ENCODE measurements at regions not wholly inside any gene's neighbourhood (a gene's known extent, or its start where the extent isn't known, plus 50 kb on each side); places are given as distances from the start of the nearest gene placed in this dataset.

DNA sequence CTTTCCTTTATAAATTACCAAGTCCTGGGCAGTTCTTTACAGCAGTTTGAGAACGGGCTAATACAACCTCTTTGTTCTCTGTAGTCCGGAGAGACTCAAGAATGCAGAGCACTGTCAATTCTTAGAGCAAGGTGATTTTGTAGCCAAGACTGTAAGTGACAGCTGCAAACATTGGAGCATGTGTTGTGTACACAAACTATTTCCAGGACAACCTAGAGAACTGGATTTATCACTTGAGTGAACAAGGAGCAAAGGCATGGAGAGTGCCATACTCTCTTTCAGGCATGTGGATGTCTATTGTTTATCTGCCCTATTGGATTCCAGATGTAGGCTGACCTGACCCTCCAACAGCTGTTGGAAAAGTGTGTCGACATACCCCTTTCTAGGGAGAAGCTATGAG, 153.9 kb downstream of the SPANXN3 start (continued):
- TF ChIP-seq ZNF654 (tag by site-specific recombination; IDR thresholded peaks at IDR 0.05; ENCODE audit: low read depth) (no peak), ZNF335 (tag by site-specific recombination; conservative IDR thresholded peaks at IDR 0.05) (no peak), ZNF473 (tag by site-specific recombination; IDR thresholded peaks at IDR 0.05) (no peak), HOXA7 (CRISPR knock-in tag; IDR thresholded peaks at IDR 0.05; ENCODE audit: borderline replicate concordance) (no peak), FEZF1 (tag by site-specific recombination; IDR thresholded peaks at IDR 0.05) (no peak)

DNA sequence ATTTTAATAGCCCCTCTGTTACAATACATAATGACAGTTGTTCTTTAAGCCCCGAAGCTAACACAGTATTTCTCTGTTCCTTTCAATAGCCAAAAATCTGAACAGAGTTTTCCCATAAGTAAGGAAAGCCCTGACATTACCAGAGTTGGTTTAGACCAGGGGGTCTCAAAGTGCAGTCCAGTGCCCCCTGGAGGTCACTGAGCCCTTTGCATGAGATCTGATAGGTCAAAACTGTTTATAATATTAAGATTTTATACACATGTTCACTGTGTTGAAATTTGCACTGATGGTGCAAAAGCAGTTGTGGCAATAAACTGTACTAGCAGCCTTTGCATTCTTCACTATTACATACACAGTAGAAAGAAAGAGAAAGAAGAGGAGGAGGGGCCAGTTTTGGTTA, 177.1 kb downstream of the SPANXN3 start:
- H3K4me1 ChIP-seq (ENCODE audit: control insufficient read depth, insufficient read depth, low read length): no peaks in the 10 kb centered on the region
- H3K4me3 ChIP-seq (ENCODE audit: low read depth, low read length): no peak overlapping the region
- no peaks in the 10 kb centered on the region for H3K9me3 ChIP-seq (ENCODE audit: control insufficient read depth, insufficient read depth, low read depth, low read length)
- no peak for TF ChIP-seq PRDM1 (tag by site-specific recombination; IDR thresholded peaks at IDR 0.05)
- TF ChIP-seq ZBTB20 (tag by site-specific recombination; IDR thresholded peaks at IDR 0.05): no peak
- TF ChIP-seq ZBTB7A (tag by site-specific recombination; IDR thresholded peaks at IDR 0.05; ENCODE audit: low read depth): no peak
- no peak for TF ChIP-seq YY2 (tag by site-specific recombination; IDR thresholded peaks at IDR 0.05)
- no peak for TF ChIP-seq ZNF555 (tag by site-specific recombination; conservative IDR thresholded peaks at IDR 0.05)
- TF ChIP-seq, protein P1, sequence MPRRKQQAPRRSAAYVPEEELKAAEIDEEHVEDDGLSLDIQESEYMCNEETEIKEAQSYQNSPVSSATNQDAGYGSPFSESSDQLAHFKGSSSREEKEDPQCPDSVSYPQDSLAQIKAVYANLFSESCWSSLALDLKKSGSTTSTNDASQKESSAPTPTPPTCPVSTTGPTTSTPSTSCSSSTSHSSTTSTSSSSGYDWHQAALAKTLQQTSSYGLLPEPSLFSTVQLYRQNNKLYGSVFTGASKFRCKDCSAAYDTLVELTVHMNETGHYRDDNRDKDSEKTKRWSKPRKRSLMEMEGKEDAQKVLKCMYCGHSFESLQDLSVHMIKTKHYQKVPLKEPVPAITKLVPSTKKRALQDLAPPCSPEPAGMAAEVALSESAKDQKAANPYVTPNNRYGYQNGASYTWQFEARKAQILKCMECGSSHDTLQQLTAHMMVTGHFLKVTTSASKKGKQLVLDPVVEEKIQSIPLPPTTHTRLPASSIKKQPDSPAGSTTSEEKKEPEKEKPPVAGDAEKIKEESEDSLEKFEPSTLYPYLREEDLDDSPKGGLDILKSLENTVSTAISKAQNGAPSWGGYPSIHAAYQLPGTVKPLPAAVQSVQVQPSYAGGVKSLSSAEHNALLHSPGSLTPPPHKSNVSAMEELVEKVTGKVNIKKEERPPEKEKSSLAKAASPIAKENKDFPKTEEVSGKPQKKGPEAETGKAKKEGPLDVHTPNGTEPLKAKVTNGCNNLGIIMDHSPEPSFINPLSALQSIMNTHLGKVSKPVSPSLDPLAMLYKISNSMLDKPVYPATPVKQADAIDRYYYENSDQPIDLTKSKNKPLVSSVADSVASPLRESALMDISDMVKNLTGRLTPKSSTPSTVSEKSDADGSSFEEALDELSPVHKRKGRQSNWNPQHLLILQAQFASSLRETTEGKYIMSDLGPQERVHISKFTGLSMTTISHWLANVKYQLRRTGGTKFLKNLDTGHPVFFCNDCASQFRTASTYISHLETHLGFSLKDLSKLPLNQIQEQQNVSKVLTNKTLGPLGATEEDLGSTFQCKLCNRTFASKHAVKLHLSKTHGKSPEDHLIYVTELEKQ (tag by site-specific recombination; IDR thresholded peaks at IDR 0.05; ENCODE audit: borderline replicate concordance): no peak
- TF ChIP-seq MZF1 (tag by site-specific recombination; IDR thresholded peaks at IDR 0.05; ENCODE audit: borderline replicate concordance): no peak
- TF ChIP-seq SCRT1 (tag by site-specific recombination; IDR thresholded peaks at IDR 0.05; ENCODE audit: borderline replicate concordance): no peak
- TF ChIP-seq, protein P2, sequence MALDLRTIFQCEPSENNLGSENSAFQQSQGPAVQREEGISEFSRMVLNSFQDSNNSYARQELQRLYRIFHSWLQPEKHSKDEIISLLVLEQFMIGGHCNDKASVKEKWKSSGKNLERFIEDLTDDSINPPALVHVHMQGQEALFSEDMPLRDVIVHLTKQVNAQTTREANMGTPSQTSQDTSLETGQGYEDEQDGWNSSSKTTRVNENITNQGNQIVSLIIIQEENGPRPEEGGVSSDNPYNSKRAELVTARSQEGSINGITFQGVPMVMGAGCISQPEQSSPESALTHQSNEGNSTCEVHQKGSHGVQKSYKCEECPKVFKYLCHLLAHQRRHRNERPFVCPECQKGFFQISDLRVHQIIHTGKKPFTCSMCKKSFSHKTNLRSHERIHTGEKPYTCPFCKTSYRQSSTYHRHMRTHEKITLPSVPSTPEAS (tag by site-specific recombination; IDR thresholded peaks at IDR 0.05): no peak
- TF ChIP-seq, protein P3, sequence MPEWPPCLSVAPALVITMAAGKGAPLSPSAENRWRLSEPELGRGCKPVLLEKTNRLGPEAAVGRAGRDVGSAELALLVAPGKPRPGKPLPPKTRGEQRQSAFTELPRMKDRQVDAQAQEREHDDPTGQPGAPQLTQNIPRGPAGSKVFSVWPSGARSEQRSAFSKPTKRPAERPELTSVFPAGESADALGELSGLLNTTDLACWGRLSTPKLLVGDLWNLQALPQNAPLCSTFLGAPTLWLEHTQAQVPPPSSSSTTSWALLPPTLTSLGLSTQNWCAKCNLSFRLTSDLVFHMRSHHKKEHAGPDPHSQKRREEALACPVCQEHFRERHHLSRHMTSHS (tag by site-specific recombination; IDR thresholded peaks at IDR 0.05): no peak
- no peak for TF ChIP-seq ZNF266 (tag by site-specific recombination; IDR thresholded peaks at IDR 0.05; ENCODE audit: low read depth)
- TF ChIP-seq ZNF777 (tag by site-specific recombination; IDR thresholded peaks at IDR 0.05; ENCODE audit: borderline replicate concordance): no peak
- TF ChIP-seq, protein P4, sequence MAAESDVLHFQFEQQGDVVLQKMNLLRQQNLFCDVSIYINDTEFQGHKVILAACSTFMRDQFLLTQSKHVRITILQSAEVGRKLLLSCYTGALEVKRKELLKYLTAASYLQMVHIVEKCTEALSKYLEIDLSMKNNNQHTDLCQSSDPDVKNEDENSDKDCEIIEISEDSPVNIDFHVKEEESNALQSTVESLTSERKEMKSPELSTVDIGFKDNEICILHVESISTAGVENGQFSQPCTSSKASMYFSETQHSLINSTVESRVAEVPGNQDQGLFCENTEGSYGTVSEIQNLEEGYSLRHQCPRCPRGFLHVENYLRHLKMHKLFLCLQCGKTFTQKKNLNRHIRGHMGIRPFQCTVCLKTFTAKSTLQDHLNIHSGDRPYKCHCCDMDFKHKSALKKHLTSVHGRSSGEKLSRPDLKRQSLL (tag by site-specific recombination; IDR thresholded peaks at IDR 0.05): no peak
- TF ChIP-seq ZNF677 (tag by site-specific recombination; IDR thresholded peaks at IDR 0.05): no peak
- TF ChIP-seq ZNF391 (tag by site-specific recombination; IDR thresholded peaks at IDR 0.05; ENCODE audit: borderline replicate concordance, low read depth): no peak
- H3K27ac ChIP-seq (ENCODE audit: extremely low read depth, low read depth, low read length): no peak overlapping the region
- no peaks in the 10 kb centered on the region for H3K36me3 ChIP-seq (ENCODE audit: control insufficient read depth in 2 of 2, insufficient read depth in 1 of 2, low read length in 2 of 2)
- CTCF ChIA-PET: no interaction called here
- POLR2A ChIA-PET: no interaction called here
